AG04450 (cell line): ENCODE measurements at regions not wholly inside any gene's neighbourhood (a gene's known extent, or its start where the extent isn't known, plus 50 kb on each side); places are given as distances from the start of the nearest gene placed in this dataset.
"Not testable (repeated sequence)": the region's sequence is repeated elsewhere in the genome, so short reads cannot be mapped to it uniquely, and the experiment has no call there.

Experiments
- CTCF ChIA-PET: fragments of 300-600, 350-600 bp; formaldehyde crosslinking; extraction: SDS; loops from one replicate; lab custom pipeline; 2022; ENCODE audit warnings: antibody characterized with exemption, inconsistent platforms; lab: Charles Lee
- POLR2A ChIA-PET: fragments of 350-600 bp; formaldehyde crosslinking; extraction: SDS; loops from one replicate; lab custom pipeline; 2021; ENCODE audit warnings: antibody characterized with exemption, inconsistent platforms; lab: Yijun Ruan, JAX
- DNase-seq: peaks from one replicate; pipeline ENCODE4 v3.0.0-alpha.2; 2011; ENCODE audit warnings: low read depth, low spot score
- H3K27ac ChIP-seq: one replicate; pipeline ENCODE4 v1.5.1; 2012; ENCODE audit warnings: low read depth, low read length, control low read depth
- H3K27me3 ChIP-seq: one replicate; pipeline ENCODE4 v1.6.0; 2012; ENCODE audit warnings: low read length; ENCODE audit not compliant: control insufficient read depth, insufficient read depth
- H3K4me3 ChIP-seq: 2 replicates; pipeline ENCODE4 v1.5.1; 2011; ENCODE audit warnings: mild to moderate bottlenecking, low read depth, low read length, control low read depth
- H3K9me3 ChIP-seq: 2 replicates; pipeline ENCODE4 v1.5.1; 2012; ENCODE audit warnings: low read length; ENCODE audit not compliant: control insufficient read depth, insufficient read depth
- CTCF ChIP-seq: IDR thresholded peaks from 2 replicates; pipeline ENCODE4 v1.5.1; 2011; ENCODE audit warnings: low read depth, low read length, control low read depth, inconsistent platforms

GRCh38 chr12:131245564-131246355 is 292.1 kb downstream of the ADGRD1 start:
- H3K27ac ChIP-seq = no peak overlapping the region
- no peak for DNase-seq
- no peak overlapping the region for H3K4me3 ChIP-seq
- POLR2A ChIA-PET = no interaction called here
- CTCF ChIA-PET = no interaction called here
- peaks cover 56% of the 10 kb centered on the region for H3K9me3 ChIP-seq
- no peak for TF ChIP-seq CTCF
- H3K27me3 ChIP-seq = no peaks in the 10 kb centered on the region

DNA sequence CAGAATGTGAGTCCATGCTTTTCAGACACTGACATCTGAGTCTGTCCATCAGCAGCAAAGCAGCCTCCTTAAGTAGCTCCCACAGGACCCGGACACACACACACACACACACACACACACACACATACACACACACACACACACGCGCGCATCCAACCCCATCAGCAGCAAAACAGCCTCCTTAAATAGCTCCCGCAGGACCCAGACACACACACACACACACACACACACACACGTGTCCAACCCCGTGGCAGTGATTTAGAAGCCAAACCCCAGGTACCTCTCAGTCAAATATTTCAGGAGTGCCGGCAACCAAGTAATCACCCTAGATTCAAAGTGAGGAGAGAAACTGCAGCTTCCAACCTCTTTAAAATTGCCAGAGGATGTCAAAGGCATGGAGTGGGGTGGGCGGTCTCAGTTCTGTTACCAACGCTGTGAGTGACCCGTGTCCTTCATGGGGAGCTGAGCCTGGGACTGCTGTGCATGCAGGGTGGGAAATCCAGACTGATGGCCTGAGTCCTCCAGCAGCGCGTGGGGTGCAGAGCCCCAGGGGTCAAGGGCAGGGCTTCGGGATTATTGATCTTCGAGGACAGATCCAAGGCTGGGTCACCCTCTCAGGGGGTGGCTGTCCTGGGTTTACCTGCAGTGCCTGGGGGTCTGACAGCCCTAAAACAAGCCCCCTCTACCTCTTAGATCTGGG is 293.5 kb downstream of the ADGRD1 start:
- H3K4me3 ChIP-seq, DNase-seq, H3K27ac ChIP-seq, H3K27me3 ChIP-seq, CTCF ChIA-PET: not testable (repeated sequence)
- H3K9me3 ChIP-seq = peaks cover 68% of the 10 kb centered on the region
- POLR2A ChIA-PET = interaction anchor here (0.6 kb wide), 1 partner anchor 98 kb away, joined by 3 read pairs; no protein-coding TSS in a partner anchor

- H3K27ac ChIP-seq, H3K27me3 ChIP-seq, POLR2A ChIA-PET, H3K4me3 ChIP-seq, DNase-seq, CTCF ChIA-PET: not testable (repeated sequence)
- H3K9me3 ChIP-seq = peaks cover 70% of the 10 kb centered on the region
Observed at GRCh38 chr12:131247875-131248274, 294.2 kb downstream of the ADGRD1 start.

DNA sequence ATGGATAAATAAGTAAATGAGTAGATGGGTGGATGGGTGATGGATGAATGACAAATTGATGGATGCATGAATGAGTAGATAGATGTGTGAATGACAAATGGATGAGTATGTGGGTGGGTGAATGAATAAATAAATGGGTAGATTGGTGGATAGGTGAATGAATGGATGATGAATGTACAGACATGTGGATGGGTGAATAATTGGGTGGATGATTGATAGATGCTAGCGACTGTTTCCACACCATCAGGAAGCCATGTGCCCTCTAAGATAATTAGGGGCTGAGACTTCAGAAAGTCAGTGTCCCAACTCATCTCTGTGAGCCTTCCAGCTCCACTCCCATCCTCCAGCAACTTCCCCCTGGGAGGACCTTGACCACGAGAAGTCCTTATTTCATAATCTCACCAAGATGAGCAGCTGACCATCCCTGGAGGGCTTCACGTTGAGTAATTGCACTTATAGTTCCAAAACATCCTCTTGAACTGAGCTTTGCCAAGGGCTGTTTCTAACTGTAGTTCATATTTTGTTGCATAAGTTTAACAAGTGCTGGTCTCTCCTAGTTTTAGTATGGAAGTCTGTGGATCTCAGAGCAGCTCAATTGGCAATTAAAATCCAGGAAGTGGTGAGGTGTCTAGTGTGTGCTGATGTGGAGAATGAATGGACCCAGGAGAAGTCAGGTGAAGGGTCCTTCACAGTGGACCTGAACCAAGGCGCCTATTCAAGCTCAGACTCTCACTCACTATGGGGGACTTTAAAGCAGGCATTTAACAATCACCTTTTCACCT is 295.7 kb downstream of the ADGRD1 start:
- ChIA-PET POLR2A (no interaction called here), CTCF (no interaction called here)
- Histone ChIP-seq H3K9me3 (peaks cover 69% of the 10 kb centered on the region), H3K27ac (no peak overlapping the region), H3K27me3 (no peaks in the 10 kb centered on the region), H3K4me3 (no peak overlapping the region)
- DNase-seq = no peak
- TF ChIP-seq CTCF = no peak

DNA sequence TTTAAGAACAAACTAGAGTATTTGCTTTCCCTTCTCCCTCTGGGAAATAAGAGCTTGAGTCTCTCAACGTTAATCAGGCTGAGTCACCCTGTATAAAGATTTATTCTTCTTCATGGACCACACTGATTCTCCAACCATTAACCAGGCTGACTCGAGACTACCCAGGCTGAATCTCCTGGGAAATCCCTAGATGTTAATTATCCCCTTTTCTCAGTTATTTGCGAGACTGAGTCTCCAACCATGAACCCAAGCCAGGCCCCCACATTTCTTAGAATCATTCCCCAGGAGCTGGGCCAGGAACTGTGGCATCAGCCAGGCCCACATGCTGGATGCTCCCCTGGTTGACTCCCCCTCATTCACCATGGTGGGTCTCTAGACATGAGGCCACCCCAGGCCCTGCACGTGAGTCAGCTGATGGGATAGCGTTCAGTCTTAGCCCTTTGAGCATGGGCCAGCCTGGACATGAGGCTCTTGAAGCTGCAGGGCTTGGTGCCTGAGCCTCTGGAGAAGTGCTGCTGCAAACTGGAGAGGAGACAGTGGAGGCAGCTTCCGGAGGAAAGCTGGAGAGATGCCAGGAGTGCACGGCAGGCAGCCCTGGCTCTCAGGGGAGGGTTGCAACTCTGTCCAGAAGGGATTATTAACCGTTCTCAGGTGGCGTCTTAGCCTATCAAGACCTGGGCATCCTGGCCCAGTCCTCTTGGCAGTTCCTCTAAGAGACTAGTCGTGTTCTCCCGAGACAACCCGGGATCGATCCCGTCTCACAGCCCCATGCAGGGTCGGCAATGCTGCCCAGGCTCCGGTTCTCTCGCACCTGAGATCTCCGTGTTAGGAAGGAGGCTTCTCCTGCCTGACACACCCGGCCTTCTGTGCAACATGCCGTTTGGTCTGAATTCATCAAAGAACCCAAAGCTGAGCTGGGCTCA is 296.6 kb downstream of the ADGRD1 start:
- H3K4me3 ChIP-seq = no peak overlapping the region
- no peak for DNase-seq
- ChIA-PET POLR2A (no interaction called here), CTCF (no interaction called here)
- H3K9me3 ChIP-seq = peaks cover 70% of the 10 kb centered on the region
- H3K27ac ChIP-seq = no peak overlapping the region
- no peaks in the 10 kb centered on the region for H3K27me3 ChIP-seq
- TF ChIP-seq CTCF = no peak
